Dedifferentiated amniotic fluid mesenchymal stem cell (primary cell): ENCODE measurements at regions not wholly inside any gene's neighbourhood (a gene's known extent, or its start where the extent isn't known, plus 50 kb on each side); places are given as distances from the start of the nearest gene placed in this dataset.
A peak's percentile ranks its signal among the peaks of the same experiment; 100 is the strongest.
"Not testable (repeated sequence)": the region's sequence is repeated elsewhere in the genome, so short reads cannot be mapped to it uniquely, and the experiment has no call there.

ENCODE experiments used
- DNase-seq: peaks from one replicate; pipeline ENCODE4 v3.0.0-alpha.2; 2016; ENCODE audit errors: extremely low spot score

DNA sequence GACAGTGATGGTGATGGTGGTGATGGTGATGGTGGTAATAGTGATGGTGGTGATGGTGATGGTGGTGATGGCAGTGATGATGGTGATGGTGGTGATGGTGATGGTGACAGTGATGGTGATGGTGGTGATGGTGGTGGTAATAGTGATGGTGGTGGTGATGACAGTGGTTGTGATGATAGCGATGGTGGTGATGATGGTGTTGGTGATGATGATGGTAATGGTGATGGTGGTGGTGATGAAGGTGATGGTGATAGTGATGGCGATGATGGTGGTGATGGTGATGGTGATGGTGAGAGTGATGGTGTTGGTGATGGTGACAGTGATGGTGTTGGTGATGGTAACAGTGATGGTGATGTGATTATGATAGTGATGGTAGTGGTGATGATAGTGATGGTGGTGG, 94.3 kb downstream of the ASB1 start:
- DNase-seq, result no peak

DNA sequence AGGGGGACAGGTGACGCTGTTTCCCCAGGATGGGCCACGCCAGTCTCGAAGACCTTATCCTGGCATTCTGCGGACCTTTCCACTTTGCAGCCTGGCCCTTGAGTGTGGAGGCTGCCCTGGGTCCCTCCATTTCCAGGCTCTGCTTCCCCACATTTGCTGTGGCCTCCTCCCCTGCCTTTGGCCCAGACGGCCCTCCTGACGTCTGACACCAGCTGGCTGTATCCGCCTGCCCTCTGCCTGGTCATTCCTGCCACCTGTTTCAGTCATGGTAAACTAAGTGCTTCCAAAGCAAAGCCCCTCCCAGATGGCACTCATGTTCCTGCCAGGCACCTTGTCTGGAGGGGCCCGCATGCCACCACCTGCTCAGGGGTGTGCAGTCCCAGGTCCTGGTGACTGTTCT, 95.1 kb downstream of the ASB1 start:
- DNase-seq, result no peak

- no peak for DNase-seq
These were observed 96.7 kb downstream of the ASB1 start for GRCh38 chr2:238523158-238524110.

DNA sequence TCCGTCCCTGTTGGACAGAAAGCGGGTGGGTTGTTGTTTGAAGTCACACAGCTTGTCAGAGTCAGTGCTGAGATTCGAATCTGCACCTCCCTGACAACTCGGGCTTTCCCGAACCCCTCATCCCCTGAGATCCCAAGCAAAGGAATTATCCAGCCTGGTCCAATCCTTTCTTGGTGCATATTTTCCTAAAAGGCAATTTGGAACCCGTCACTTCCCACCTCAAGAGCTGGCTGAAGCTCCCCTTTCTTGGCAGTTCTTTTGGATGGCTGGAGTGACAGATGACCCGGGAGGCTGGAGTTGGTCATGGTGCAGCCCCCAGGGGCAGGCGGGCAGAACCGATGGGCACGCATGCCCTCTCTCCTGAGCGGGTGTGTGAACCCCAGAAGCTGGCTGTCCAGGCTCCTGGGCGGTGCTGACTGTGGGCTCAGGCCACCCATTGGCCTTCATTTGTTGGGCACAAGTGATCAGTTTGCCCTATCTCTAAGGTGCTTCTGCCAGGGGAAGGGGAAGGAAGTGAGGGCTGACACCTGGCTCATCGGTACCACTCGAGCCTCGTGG, 97.8 kb downstream of the ASB1 start:
- no peak for DNase-seq

- no peak for DNase-seq
These were observed 99.3 kb downstream of the ASB1 start for GRCh38 chr2:238525990-238526389.

- no peak for DNase-seq
These were observed 100.8 kb downstream of the ASB1 start for GRCh38 chr2:238527565-238527964.

GRCh38 chr2:238528953-238529781, 102.4 kb downstream of the ASB1 start:
- DNase-seq, result peak; percentile 65

DNA sequence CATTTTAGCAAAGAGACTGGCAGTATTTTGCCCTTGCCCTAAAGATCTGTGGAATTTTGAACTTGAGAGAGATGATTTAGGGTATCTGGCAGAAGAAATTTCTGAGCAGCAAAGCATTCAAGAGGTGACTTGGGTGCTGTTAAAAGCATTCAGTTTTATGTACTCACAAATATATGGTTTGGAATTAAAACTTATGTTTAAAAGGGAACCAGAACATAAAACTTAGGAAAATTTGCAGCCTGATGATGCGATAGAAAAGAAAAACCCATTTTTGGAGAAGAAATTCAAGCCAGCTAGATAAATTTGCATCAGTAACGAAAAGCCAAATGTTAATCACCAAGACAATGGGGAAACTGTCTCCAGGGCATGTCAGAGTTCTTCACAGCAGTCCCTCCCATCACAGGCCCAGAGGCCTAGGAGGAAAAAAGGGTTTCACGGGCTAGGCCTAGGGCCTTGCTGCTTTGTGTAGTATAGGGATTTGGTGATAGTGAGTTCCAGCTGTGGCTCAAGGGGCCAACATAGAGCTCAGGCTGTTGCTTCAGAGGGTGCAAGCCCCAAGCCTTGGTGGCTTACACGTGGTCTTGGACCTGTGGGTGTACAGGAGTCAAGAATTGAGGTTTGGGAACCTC, 104.4 kb downstream of the ASB1 start:
- not testable (repeated sequence) for DNase-seq

GRCh38 chr2:238543732-238544131, 117.0 kb downstream of the ASB1 start:
- DNase-seq, result not testable (repeated sequence)

DNA sequence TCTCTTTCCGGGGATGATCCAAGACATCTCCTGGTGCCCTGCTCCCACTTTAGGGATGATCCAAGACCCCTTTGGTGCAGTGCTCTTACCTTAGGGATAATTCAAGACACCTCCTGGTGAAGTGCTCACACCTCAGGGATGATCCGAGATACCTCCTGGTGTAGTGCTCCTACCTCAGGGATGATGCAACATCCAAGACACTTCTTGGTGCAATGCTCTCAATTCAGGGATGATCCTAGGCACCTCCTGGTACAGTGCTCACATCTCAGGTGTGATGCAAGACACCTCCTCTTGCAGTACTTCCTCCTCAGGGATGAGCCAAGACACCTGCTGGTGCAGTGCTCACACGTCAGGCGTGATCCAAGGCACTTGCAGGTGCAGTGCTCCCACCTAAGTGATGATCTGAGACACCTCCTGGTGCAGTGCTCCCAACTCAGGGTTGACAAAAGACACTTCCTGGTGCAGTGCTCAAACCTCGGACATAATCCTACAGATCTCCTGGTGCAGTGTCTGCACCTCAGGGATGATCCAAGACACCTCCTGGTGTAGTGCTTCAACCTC, 122.3 kb downstream of the ASB1 start:
- no peak for DNase-seq

DNA sequence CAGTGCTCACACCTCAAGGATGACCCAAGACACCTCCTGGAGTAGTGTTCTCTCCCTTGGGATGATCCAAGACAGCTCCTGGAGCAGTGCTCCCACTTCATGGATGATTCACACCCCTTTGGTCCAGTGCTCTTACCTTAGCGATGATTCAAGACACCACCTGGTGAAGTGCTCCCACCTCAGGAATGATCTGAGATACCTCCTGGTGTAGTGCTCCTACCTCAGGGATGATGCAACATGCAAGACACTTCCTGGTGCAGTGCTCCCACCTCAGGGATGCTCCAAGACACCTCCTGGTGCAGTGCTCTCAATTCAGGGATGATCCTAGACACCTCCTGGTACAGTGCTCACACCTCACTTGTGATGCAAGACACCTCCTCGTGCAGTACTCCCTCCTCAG, 123.1 kb downstream of the ASB1 start:
- DNase-seq, result no peak

DNA sequence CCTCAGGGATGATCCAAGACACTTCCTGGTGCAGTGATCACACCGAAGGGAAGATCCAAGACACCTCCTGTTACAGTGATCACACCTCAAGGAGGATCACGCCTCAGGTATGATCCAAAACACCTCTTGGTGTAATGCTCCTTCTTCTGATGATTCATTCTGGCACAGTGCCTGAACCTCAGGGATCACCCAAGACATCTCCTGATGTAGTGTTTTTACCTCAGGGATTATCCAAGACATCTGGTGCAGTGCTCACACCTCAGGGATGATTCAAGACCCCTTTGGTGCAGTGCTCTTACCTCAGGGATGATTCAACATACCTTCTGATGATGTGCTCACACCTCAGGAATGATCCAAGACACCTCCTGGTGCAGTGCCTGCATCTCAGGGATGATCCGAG, 124.4 kb downstream of the ASB1 start:
- DNase-seq, result no peak

GRCh38 chr2:238552226-238552625, 125.5 kb downstream of the ASB1 start:
- DNase-seq, result no peak

- no peak for DNase-seq
These were observed 126.4 kb downstream of the ASB1 start for GRCh38 chr2:238553159-238553558.

DNA sequence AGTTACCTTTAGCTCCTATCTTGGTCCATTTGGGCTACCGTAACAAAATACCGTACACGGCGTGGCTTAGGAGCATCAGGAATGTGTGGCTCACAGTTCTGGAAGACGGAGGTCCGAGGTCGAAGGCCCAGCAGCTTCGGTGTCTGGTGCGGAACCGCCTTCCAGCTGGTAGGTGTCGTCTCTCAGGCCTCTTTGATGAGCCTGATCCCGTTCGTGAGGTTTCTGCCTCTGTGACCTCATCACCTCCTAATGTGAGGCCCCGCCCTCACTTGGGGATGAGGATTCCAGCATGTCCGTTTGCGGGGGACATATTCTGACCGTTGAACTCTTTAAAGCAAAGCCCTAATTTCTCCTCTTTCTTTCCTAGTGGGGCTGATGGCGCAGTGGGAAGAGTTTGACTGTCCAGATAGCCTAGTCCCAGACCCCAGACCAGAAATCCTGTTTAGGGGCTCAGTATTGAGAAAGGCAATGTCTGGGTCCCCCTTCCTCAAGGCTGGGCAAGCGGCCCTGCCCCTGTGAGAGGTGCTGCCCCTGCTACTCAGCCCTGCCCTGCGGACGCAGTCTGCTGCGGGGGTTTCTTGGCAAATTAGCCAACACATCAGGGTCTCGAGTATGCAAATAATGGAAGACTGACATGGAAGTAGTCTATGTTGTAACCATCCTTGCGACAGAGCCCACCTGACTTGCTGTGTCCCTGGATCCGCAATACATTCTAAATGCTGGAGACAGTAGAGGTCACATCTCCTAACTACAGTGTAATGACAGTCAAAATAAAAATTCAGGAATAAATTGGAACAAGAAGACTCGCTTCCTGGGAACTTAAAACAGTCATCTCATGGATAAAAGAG, 128.0 kb downstream of the ASB1 start:
- DNase-seq, result no peak

GRCh38 chr2:238555786-238556542, 129.2 kb downstream of the ASB1 start:
- no peak for DNase-seq

DNA sequence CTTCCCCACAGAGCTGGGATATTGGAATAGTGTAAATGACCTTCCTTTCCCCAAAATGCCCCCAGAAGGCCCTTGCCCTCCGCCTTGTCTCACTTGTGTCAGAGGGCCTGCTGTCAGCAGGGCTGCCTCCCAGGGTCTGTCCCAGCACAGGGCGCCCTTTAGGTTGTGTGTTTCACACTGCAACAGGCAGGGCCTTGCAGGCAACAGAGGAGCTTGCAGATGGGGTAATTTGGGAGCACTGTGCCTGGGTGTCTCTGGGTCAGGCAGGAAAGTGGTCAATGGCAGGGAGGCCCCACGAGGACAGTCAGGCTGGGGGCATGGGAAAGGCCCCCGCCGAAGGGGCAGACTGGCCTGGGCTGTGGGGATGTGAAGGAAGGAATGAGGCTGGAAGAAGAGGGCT, 130.7 kb downstream of the ASB1 start:
- no peak for DNase-seq

DNA sequence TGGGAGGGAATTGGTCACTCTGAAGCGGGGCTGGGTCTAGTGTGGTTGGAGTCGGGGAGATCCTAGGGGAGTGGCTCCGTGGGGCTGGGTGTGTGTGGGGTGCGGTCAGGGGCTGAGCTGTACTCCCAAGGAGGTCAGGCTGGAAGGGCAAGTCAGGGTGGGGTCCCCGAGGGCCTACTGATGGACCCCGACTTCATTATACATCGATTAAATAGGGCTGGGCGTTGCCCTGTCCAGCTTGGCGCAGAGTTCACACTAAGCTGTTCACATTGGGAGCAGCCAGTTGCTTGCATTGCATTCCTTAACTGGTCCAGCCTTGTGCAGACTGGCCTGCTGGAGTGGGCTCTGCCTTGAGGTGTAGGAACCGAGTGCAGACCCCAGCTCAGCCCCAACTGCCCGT, 131.2 kb downstream of the ASB1 start:
- DNase-seq, result no peak

GRCh38 chr2:238558456-238559099, 131.9 kb downstream of the ASB1 start:
- DNase-seq, result no peak
